ENCODE measurements at regions not wholly inside any gene's neighbourhood (a gene's known extent, or its start where the extent isn't known, plus 50 kb on each side); places are given as distances from the start of the nearest gene placed in this dataset.

DNA sequence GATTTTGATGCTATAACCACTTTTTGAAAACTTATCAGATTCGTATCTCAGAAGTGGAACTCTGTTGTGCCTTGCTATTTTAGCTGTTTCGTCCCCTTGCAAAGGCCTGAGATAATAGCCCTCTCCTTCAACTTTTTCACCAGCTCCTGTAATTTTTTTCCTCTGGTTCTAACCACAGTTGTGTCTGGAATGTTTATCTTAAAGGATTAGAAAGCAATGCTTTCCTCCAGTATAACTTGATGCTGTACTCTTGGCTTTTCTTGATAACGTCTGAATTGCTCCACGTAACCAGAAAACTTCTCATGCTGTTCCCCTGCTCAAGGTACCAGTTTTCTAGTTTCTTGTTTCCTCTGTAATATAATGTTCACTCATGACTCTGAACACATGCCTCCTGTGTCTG, 209.4 kb downstream of the DTWD2 start:
- no peak overlapping the region for H3K27ac ChIP-seq
- no peak for DNase-seq (ENCODE audit: low read depth in 1 of 2, low spot score in 2 of 2)

DNA sequence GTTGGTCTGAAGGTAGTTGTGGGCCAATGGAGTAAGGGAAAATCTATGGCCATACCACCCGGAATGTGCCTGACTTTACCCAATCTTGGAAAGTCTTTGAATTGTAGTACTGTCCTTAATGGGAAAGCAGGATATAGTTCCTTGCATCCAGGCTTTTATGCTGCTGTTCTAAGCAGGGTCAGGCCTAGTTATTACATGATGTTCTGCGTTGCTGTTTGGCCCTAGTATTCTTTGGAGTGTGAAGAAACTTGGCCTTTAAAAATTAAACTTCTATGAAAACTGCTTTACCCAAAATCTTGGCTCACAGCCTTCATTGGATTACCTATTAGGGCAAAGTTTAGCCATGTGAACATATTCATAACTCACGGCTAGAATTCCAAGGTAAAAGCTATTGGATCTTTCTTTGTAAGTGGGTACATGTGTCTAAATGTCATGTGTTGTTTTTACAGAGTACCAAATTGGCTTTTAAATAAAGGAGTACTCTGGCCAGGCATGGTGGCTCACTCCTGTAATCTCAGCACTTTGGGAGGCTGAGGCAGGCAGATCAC, 211.1 kb downstream of the DTWD2 start:
- H3K9me3 ChIP-seq (replicated peaks): no peaks in the 10 kb centered on the region; the same call in 1 of the 2 replicates
- no peaks in the 10 kb centered on the region for H3K36me3 ChIP-seq
- no peaks in the 10 kb centered on the region for H3K4me1 ChIP-seq (replicated peaks)
- no peak overlapping the region for H3K4me3 ChIP-seq
- H3K27ac ChIP-seq: no peak overlapping the region
- H3K27me3 ChIP-seq (replicated peaks): no peaks in the 10 kb centered on the region
- DNase-seq (ENCODE audit: low read depth in 1 of 2, low spot score in 2 of 2): no peak

More for the DNA sequence above, 209.4 kb downstream of the DTWD2 start:
- Histone ChIP-seq H3K9me3 (replicated peaks) (no peaks in the 10 kb centered on the region; the same call in 1 of the 2 replicates), H3K27me3 (replicated peaks) (no peaks in the 10 kb centered on the region), H3K36me3 (no peaks in the 10 kb centered on the region), H3K4me3 (no peak overlapping the region), H3K4me1 (replicated peaks) (no peaks in the 10 kb centered on the region)

DNA sequence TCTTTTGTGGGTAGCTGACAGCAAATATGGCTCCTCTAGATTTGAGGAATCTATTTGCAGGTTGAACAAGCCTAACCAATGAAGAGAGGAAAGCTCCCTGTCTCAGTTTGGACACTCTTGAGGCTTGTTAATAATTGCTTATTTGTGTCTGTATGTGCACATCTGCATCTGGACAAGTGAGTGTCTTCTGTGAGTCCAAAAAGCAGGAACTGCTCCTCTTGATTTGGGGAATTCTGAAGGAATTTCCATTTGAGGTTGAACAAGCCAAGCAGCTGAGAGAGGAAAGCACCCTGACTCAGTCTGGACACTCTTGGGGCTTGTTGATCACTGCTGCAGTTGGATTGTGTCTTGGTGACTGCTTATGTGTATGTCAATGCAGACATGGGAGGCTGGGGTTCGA, 211.6 kb downstream of the DTWD2 start:
- Histone ChIP-seq H3K9me3 (replicated peaks) (no peaks in the 10 kb centered on the region; the same call in none of the 2 replicates), H3K36me3 (no peaks in the 10 kb centered on the region), H3K27me3 (replicated peaks) (no peaks in the 10 kb centered on the region), H3K27ac (no peak overlapping the region), H3K4me3 (no peak overlapping the region), H3K4me1 (replicated peaks) (no peaks in the 10 kb centered on the region)
- no peak for DNase-seq (ENCODE audit: low read depth in 1 of 2, low spot score in 2 of 2)

DNA sequence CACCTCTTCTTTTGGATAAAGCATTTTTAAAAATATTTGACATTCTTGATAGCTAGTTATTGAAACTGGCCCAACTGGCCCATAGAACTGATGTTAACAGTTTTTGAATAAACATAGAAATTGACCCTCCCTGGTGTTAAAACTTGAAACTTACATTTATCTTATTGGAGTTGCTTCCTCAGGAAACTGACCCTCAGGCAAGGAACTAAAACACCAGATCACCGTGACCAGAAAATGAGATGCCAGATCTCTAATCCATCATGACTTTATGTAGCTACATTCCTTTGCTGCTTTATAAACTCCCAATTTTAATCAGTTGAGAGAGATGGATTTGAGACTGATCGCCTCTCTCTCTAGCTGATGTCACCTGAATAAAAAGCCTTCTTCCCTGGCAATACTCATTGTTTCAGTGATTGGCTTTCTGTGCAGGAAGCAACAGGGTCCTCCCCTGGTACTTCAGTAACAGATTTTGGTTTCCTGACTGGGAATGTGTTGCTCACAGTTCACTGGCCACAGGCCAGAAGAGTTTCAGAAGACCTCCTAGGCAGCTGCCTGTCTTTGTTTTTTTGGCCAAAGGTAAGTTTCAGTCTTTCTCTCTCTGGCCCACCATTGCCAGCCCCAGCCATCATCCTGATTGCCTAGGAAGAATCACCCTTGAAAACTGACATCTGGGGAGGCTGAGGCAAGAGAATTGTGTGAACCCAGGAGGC, 212.4 kb downstream of the DTWD2 start:
- DNase-seq (ENCODE audit: low read depth in 1 of 2, low spot score in 2 of 2): no peak
- H3K9me3 ChIP-seq (replicated peaks): peaks cover under 1% of the 10 kb centered on the region
- no peak overlapping the region for H3K4me3 ChIP-seq
- H3K27ac ChIP-seq: no peak overlapping the region
- H3K36me3 ChIP-seq: no peaks in the 10 kb centered on the region
- H3K4me1 ChIP-seq (replicated peaks): no peaks in the 10 kb centered on the region
- no peaks in the 10 kb centered on the region for H3K27me3 ChIP-seq (replicated peaks)

GRCh38 chr5:118768607-118769175, 219.7 kb downstream of the DTWD2 start:
- H3K4me1 ChIP-seq (replicated peaks): no peaks in the 10 kb centered on the region
- H3K27me3 ChIP-seq (replicated peaks): no peaks in the 10 kb centered on the region
- DNase-seq (ENCODE audit: low read depth in 1 of 2, low spot score in 2 of 2): no peak
- H3K36me3 ChIP-seq: no peaks in the 10 kb centered on the region
- no peak overlapping the region for H3K27ac ChIP-seq
- H3K4me3 ChIP-seq: no peak overlapping the region
- peaks cover 26% of the 10 kb centered on the region for H3K9me3 ChIP-seq (replicated peaks)

- peaks cover 18% of the 10 kb centered on the region for H3K9me3 ChIP-seq (replicated peaks)
- H3K4me3 ChIP-seq: no peak overlapping the region
- H3K27ac ChIP-seq: no peak overlapping the region
- H3K4me1 ChIP-seq (replicated peaks): no peaks in the 10 kb centered on the region
- no peaks in the 10 kb centered on the region for H3K27me3 ChIP-seq (replicated peaks)
- no peaks in the 10 kb centered on the region for H3K36me3 ChIP-seq
- DNase-seq (ENCODE audit: low read depth in 1 of 2, low spot score in 2 of 2): no peak
These were observed 226.1 kb downstream of the DTWD2 start for GRCh38 chr5:118762291-118762690.

DNA sequence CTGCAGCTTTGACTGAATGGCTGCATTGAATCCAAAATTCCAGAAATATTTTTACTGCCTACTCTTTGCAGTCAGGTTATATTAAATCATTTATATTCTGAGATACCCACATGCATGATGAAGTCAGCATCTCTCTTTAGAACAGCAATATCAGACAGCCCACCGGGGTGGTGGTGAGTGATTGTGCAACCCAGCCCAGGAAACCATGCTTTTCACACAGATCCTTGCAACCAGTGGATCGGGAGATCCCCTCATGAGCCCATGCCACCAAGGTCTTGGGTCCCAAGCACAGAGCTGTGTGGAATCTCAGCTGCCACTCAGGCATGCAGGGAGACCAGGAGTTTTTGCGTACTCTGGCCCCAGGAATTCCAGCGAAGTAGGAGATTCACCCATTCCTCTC, 226.5 kb downstream of the DTWD2 start:
- no peak overlapping the region for H3K4me3 ChIP-seq
- H3K4me1 ChIP-seq (replicated peaks): no peaks in the 10 kb centered on the region
- peaks cover 16% of the 10 kb centered on the region for H3K9me3 ChIP-seq (replicated peaks)
- no peak for DNase-seq (ENCODE audit: low read depth in 1 of 2, low spot score in 2 of 2)
- no peaks in the 10 kb centered on the region for H3K36me3 ChIP-seq
- H3K27me3 ChIP-seq (replicated peaks): no peaks in the 10 kb centered on the region
- no peak overlapping the region for H3K27ac ChIP-seq

DNA sequence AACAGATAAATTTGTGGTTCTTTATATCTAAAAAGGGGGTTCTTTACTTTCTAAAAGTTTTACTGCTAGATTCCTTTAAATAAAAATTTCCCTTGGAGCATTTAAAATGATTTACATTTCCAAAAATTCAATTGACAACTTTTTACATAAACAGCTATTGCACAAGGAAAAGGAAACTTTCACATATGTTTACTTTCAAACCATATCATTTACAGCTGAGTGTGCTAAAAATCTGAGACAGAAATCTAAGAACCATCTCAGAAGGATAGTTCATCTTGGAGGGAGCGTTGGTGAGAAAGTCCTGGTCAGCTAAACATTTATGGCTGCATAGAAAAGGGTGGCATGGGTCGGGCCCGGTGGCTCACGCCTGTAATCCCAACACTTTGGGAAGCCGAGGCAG, 235.4 kb downstream of the DTWD2 start:
- no peak for DNase-seq (ENCODE audit: low read depth in 1 of 2, low spot score in 2 of 2)
- Histone ChIP-seq H3K27ac (no peak overlapping the region), H3K36me3 (no peaks in the 10 kb centered on the region), H3K9me3 (replicated peaks) (peaks cover 6% of the 10 kb centered on the region; the same call in 1 of the 2 replicates), H3K4me3 (no peak overlapping the region), H3K4me1 (replicated peaks) (no peaks in the 10 kb centered on the region), H3K27me3 (replicated peaks) (no peaks in the 10 kb centered on the region; the same call in 1 of the 2 replicates)

DNA sequence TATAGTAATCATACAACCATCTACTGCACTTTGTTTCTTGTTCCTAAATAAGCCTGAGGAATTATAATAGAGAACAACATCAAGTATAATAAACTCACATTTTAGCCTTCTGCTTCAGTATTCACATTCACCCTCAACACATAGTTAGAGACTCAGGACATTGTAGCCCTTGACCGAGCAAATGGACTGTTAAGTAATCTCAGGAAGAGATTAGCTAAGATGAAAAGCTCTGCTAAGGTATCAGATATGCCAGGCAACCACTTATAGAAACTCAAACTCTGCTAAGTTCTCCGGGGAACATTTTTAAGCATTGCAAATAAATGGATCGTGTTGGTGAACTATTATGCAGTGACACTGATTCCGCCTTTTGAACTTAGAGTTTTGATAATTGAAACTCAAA, 252.0 kb downstream of the DTWD2 start:
- Histone ChIP-seq H3K27me3 (replicated peaks) (no peaks in the 10 kb centered on the region), H3K4me1 (replicated peaks) (no peaks in the 10 kb centered on the region), H3K27ac (no peak overlapping the region), H3K36me3 (no peaks in the 10 kb centered on the region), H3K4me3 (no peak overlapping the region), H3K9me3 (replicated peaks) (no peaks in the 10 kb centered on the region; the same call in none of the 2 replicates)
- no peak for DNase-seq (ENCODE audit: low read depth in 1 of 2, low spot score in 2 of 2)

DNA sequence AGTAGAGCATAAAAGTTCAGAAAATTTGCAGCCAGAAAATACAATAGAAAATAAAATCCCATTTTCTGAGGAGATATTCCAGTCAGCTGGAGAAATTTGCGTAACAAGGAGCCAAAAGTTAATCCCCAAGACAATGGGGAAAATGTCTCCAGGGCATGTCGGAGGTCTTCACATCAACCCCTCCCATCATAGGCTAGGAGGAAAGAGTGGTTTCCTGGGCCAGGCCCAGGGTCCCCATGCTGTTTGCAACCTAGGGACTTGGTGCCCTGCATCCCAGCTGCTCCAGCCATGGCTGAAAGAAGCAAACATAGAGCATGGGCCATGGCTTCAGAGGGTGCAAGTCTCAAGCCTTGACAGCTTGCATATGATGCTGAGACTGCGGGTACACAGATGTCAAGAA, 255.0 kb downstream of the DTWD2 start:
- H3K9me3 ChIP-seq (replicated peaks): peaks cover 3% of the 10 kb centered on the region; the same call in 1 of the 2 replicates
- H3K36me3 ChIP-seq: no peaks in the 10 kb centered on the region
- no peaks in the 10 kb centered on the region for H3K4me1 ChIP-seq (replicated peaks)
- H3K4me3 ChIP-seq: no peak overlapping the region
- DNase-seq (ENCODE audit: low read depth in 1 of 2, low spot score in 2 of 2): no peak
- H3K27me3 ChIP-seq (replicated peaks): no peaks in the 10 kb centered on the region
- no peak overlapping the region for H3K27ac ChIP-seq

- no peak for DNase-seq (ENCODE audit: low read depth in 1 of 2, low spot score in 2 of 2)
- no peak overlapping the region for H3K27ac ChIP-seq
These were observed 260.2 kb downstream of the DTWD2 start for GRCh38 chr5:118728191-118728590.

DNA sequence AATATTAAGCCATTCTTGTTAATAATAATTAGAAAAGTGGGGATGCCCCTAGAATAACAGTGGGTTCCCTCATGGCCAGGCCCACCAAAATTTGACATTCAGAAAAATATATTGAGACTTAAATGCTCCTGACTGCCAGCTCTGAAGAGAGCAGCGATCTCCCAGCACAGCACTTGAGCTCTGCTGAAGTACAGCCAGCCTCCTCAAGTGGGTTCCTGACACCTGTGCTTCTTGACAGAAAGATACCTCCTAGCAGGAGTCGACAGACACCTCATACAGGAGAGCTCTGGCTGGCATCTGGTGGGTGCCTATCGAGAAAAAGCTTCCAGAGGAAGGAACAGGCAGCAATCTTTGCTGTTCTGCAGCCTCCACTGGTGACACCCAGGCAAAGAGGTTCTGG, 261.5 kb downstream of the DTWD2 start:
- H3K9me3 ChIP-seq (replicated peaks): peaks cover 3% of the 10 kb centered on the region; the same call in 1 of the 2 replicates

More at GRCh38 chr5:118728191-118728590, 260.2 kb downstream of the DTWD2 start:
- Histone ChIP-seq H3K9me3 (replicated peaks) (peaks cover 3% of the 10 kb centered on the region; the same call in 1 of the 2 replicates), H3K4me1 (replicated peaks) (no peaks in the 10 kb centered on the region), H3K27me3 (replicated peaks) (no peaks in the 10 kb centered on the region), H3K4me3 (no peak overlapping the region), H3K36me3 (no peaks in the 10 kb centered on the region)

GRCh38 chr5:118723021-118723338, 265.4 kb downstream of the DTWD2 start:
- no peak overlapping the region for H3K27ac ChIP-seq
- H3K27me3 ChIP-seq (replicated peaks): no peaks in the 10 kb centered on the region
- H3K4me3 ChIP-seq: no peak overlapping the region
- no peaks in the 10 kb centered on the region for H3K36me3 ChIP-seq
- H3K9me3 ChIP-seq (replicated peaks): no peaks in the 10 kb centered on the region; the same call in 1 of the 2 replicates
- DNase-seq (ENCODE audit: low read depth in 1 of 2, low spot score in 2 of 2): no peak
- no peaks in the 10 kb centered on the region for H3K4me1 ChIP-seq (replicated peaks)

More for the DNA sequence above, 261.5 kb downstream of the DTWD2 start:
- no peak for DNase-seq (ENCODE audit: low read depth in 1 of 2, low spot score in 2 of 2)
- no peaks in the 10 kb centered on the region for H3K27me3 ChIP-seq (replicated peaks)
- no peak overlapping the region for H3K27ac ChIP-seq
- no peaks in the 10 kb centered on the region for H3K36me3 ChIP-seq
- no peaks in the 10 kb centered on the region for H3K4me1 ChIP-seq (replicated peaks)
- no peak overlapping the region for H3K4me3 ChIP-seq

All from SJSA1 (cell line).